Adrenal gland (tissue), 9 donors: ENCODE measurements at regions not wholly inside any gene's neighbourhood (a gene's known extent, or its start where the extent isn't known, plus 50 kb on each side); places are given as distances from the start of the nearest gene placed in this dataset.

Experiments used
- DNase-seq, 7 donors: peaks; one replicate each; pipeline ENCODE4 v3.0.0-alpha.2; 2019 to 2020
- H3K27ac ChIP-seq, 5 donors: fragments of 200-600 bp; sonication (generic) in 4 of 5; 1 replicate in 3 of 5; 2 replicates in 2 of 5; pipeline versions ENCODE4 v1.5.1 to v1.8.0; 2016 to 2020; ENCODE audit warnings: mild to moderate bottlenecking in 1 of 5
- H3K27me3 ChIP-seq: fragments of 200-600 bp; 2 replicates; pipeline ENCODE4 v1.8.0; 2021
- H3K36me3 ChIP-seq, 2 donors: fragments of 200-600 bp; replicated peaks in 1 of 2; 1 replicate in 1 of 2; 2 replicates in 1 of 2; pipeline versions ENCODE4 v1.5.1 to v1.8.0; 2018 to 2022
- H3K4me1 ChIP-seq, 2 donors: fragments of 200-600 bp; replicated peaks in 1 of 2; 1 replicate in 1 of 2; 2 replicates in 1 of 2; pipeline versions ENCODE4 v1.5.1 to v1.8.0; 2018 to 2021
- H3K4me3 ChIP-seq, 4 donors: fragments of 200-600 bp; sonication (generic) in 3 of 4; one replicate each; pipeline ENCODE4 v1.5.1; 2016 to 2018
- H3K9me3 ChIP-seq, 3 donors: fragments of 200-600 bp; sonication (generic) in 1 of 3; replicated peaks in 1 of 3; 1 replicate in 2 of 3; 2 replicates in 1 of 3; pipeline versions ENCODE4 v1.5.1 to v1.8.0; 2016 to 2021
- CTCF ChIP-seq, 6 experiments: fragments of 450-650 bp in 4 of 6; fragments of 200-600 bp in 2 of 6; sonication (generic) in 1 of 6; IDR thresholded peaks; 1 replicate in 5 of 6; 2 replicates in 1 of 6; pipeline versions ENCODE4 v1.5.1 to v1.8.0; 2016 to 2021; ENCODE audit warnings: antibody characterized with exemption in 6 of 6, mild to moderate bottlenecking in 2 of 6, moderate library complexity in 1 of 6
- POLR2A ChIP-seq, 2 donors: fragments of 450-650 bp; IDR thresholded peaks; one replicate each; pipeline ENCODE4 v1.6.1; 2017; ENCODE audit warnings: antibody characterized with exemption in 2 of 2, mild to moderate bottlenecking in 2 of 2, moderate library complexity in 1 of 2
- WGBS, 4 donors: extraction: QIAGEN DNeasy Blood & Tissue Kit in 2 of 4; methylation state at CpG; one replicate each; pipeline versions ENCODE4 v1.1.5 to v1.1.7; 2013 to 2017; 5-methylcytosine and 5-hydroxymethylcytosine counted together
- intact Hi-C, 2 donors: fragments of 100-400 bp; cut with DNase I; formaldehyde crosslinking; loops; one replicate each; pipeline versions ENCODE4 v1.14.1 to v1.15.0; 2022 to 2023
- donor health status: healthy with polysubstance abuse.
- donor health status: Bipolar disorder and iron deficiency.
- donor health status: DM: yes; HTN: yes; CAD: no.
- donor health status: DM: no; HTN: no; CAD: no.
- donor health status: DM: no; HTN: no; CAD: no.

DNA sequence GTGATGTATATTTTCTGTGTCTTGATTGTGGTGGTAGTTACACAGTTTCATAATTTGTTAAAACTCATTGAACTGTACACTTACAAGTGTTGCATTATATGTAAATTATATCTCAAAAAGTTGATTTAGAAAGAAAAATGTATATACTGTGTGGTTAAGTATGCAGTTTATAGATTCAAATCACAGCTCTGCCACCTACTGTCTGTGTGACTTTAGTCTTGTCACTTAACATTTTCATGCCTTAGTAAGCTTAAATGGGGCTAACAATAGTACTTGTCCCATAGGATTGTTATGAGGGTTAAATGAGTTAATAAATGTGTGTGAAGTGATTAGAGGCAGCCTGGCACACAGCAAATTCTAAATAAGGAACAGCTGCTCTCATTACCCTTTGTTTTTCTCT, 120.9 kb upstream of the P2RY1 start:
- DNase-seq, result no peak
- no peak overlapping the region for H3K27ac ChIP-seq
- no peaks in the 10 kb centered on the region for H3K27me3 ChIP-seq
- intact Hi-C loops, result no loop called here
- H3K36me3 ChIP-seq, result no peaks in the 10 kb centered on the region
- no peaks in the 10 kb centered on the region for H3K4me1 ChIP-seq
- H3K9me3 ChIP-seq, result peaks cover 0 to 6% (median 0%) of the 10 kb centered on the region in 3 donors
- TF ChIP-seq CTCF (IDR thresholded peaks at IDR 0.05) (no peak), POLR2A (IDR thresholded peaks at IDR 0.05) (no peak)
- H3K4me3 ChIP-seq, result no peak overlapping the region

- no peaks in the 10 kb centered on the region for H3K36me3 ChIP-seq
- peaks cover 0 to 6% (median 0%) of the 10 kb centered on the region in 3 donors for H3K9me3 ChIP-seq
- no peak for DNase-seq
- H3K4me1 ChIP-seq, result no peaks in the 10 kb centered on the region
- no peaks in the 10 kb centered on the region for H3K27me3 ChIP-seq
- H3K27ac ChIP-seq, result no peak overlapping the region
- intact Hi-C loops, result no loop called here
- TF ChIP-seq POLR2A (IDR thresholded peaks at IDR 0.05) (no peak), CTCF (IDR thresholded peaks at IDR 0.05) (no peak)
- no peak overlapping the region for H3K4me3 ChIP-seq
These were observed 120.4 kb upstream of the P2RY1 start for GRCh38 chr3:152714507-152714906.

DNA sequence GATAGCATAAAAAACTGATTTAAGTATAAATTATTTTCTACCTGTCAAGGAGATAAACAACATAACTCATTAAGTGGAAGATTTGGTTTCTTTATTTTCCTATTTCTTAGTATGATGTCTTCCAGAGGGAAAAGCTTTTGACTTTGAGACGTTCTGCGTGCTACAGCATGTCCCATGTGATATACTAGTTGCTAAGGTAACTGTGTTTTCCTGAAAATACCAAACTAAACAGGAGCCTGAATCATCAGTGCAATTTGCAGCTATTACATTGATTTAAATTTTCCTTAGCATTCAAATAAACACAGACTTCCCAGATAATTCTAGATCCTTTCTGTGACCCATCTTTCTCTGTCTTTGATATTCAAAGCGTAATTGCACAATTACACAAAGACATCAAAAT, 117.7 kb upstream of the P2RY1 start:
- intact Hi-C loops, result no loop called here
- Histone ChIP-seq H3K4me3 (no peak overlapping the region), H3K4me1 (no peaks in the 10 kb centered on the region), H3K9me3 (peaks cover 0 to 6% (median 0%) of the 10 kb centered on the region in 3 donors), H3K27ac (no peak overlapping the region), H3K36me3 (no peaks in the 10 kb centered on the region), H3K27me3 (no peaks in the 10 kb centered on the region)
- 67 to 79% (median 77%) methylated on average over 3 of the region's 3 CpGs for WGBS, 4 donors
- no peak for DNase-seq
- no peak for TF ChIP-seq CTCF (IDR thresholded peaks at IDR 0.05)
- no peak for TF ChIP-seq POLR2A (IDR thresholded peaks at IDR 0.05)

- H3K27ac ChIP-seq, result no peak overlapping the region
- intact Hi-C loops, result no loop called here
- H3K4me1 ChIP-seq, result no peaks in the 10 kb centered on the region
- H3K27me3 ChIP-seq, result no peaks in the 10 kb centered on the region
- DNase-seq, result no peak
- H3K9me3 ChIP-seq, result peaks cover 0 to 6% (median 0%) of the 10 kb centered on the region in 3 donors
- TF ChIP-seq POLR2A (IDR thresholded peaks at IDR 0.05), result no peak
- TF ChIP-seq CTCF (IDR thresholded peaks at IDR 0.05), result no peak
- H3K36me3 ChIP-seq, result no peaks in the 10 kb centered on the region
- no peak overlapping the region for H3K4me3 ChIP-seq
These were observed 116.1 kb upstream of the P2RY1 start for GRCh38 chr3:152718810-152719209.
